SJCRH30 (cell line): ENCODE measurements at regions not wholly inside any gene's neighbourhood (a gene's known extent, or its start where the extent isn't known, plus 50 kb on each side); places are given as distances from the start of the nearest gene placed in this dataset.

Experiments used
- DNase-seq, 2 experiments: peaks; one replicate each; pipeline ENCODE4 v3.0.0-alpha.2; 2015 to 2020
- H3K27ac ChIP-seq: fragments of 250-450 bp; sonication (Bioruptor Pico); 2 replicates; pipeline ENCODE4 v1.5.1; 2020; ENCODE audit warnings: mild to moderate bottlenecking, moderate library complexity
- H3K27me3 ChIP-seq: fragments of 250-450 bp; sonication (Bioruptor Pico); 2 replicates; pipeline ENCODE4 v1.5.1; 2020; ENCODE audit warnings: mild to moderate bottlenecking, moderate library complexity
- H3K36me3 ChIP-seq: fragments of 250-450 bp; sonication (Bioruptor Pico); 2 replicates; pipeline ENCODE4 v1.5.1; 2020; ENCODE audit warnings: mild to moderate bottlenecking, moderate library complexity
- H3K4me1 ChIP-seq: fragments of 250-450 bp; sonication (Bioruptor Pico); 2 replicates; pipeline ENCODE4 v1.5.1; 2020; ENCODE audit warnings: mild to moderate bottlenecking, moderate library complexity
- H3K4me3 ChIP-seq: fragments of 250-450 bp; sonication (Bioruptor Pico); 2 replicates; pipeline ENCODE4 v1.5.1; 2020; ENCODE audit warnings: mild to moderate bottlenecking, moderate library complexity
- H3K9me3 ChIP-seq: fragments of 250-450 bp; sonication (Bioruptor Pico); replicated peaks from 2 replicates; pipeline ENCODE4 v1.5.1; 2020; ENCODE audit warnings: mild to moderate bottlenecking, moderate library complexity

GRCh38 chr5:35420200-35420599 is 189.9 kb upstream of the PRLR start:
- no peaks in the 10 kb centered on the region for H3K4me1 ChIP-seq
- H3K27me3 ChIP-seq = no peaks in the 10 kb centered on the region
- H3K9me3 ChIP-seq = no peaks in the 10 kb centered on the region
- H3K36me3 ChIP-seq = no peaks in the 10 kb centered on the region
- H3K27ac ChIP-seq = no peak overlapping the region
- no peak for DNase-seq
- H3K4me3 ChIP-seq = no peak overlapping the region

GRCh38 chr5:35417040-35417439 is 186.8 kb upstream of the PRLR start:
- no peaks in the 10 kb centered on the region for H3K9me3 ChIP-seq
- H3K27me3 ChIP-seq = no peaks in the 10 kb centered on the region
- no peak overlapping the region for H3K4me3 ChIP-seq
- no peaks in the 10 kb centered on the region for H3K36me3 ChIP-seq
- no peaks in the 10 kb centered on the region for H3K4me1 ChIP-seq
- DNase-seq = no peak
- H3K27ac ChIP-seq = no peak overlapping the region

- no peak for DNase-seq
- no peaks in the 10 kb centered on the region for H3K4me1 ChIP-seq
- no peaks in the 10 kb centered on the region for H3K36me3 ChIP-seq
- H3K9me3 ChIP-seq = no peaks in the 10 kb centered on the region
- H3K27me3 ChIP-seq = no peaks in the 10 kb centered on the region
- no peak overlapping the region for H3K27ac ChIP-seq
- no peak overlapping the region for H3K4me3 ChIP-seq
These were observed 186.1 kb upstream of the PRLR start for GRCh38 chr5:35416217-35416988.

- DNase-seq = no peak
- H3K36me3 ChIP-seq = no peaks in the 10 kb centered on the region
- no peaks in the 10 kb centered on the region for H3K4me1 ChIP-seq
- H3K27ac ChIP-seq = no peak overlapping the region
- no peaks in the 10 kb centered on the region for H3K9me3 ChIP-seq
- no peaks in the 10 kb centered on the region for H3K27me3 ChIP-seq
- no peak overlapping the region for H3K4me3 ChIP-seq
These were observed 185.0 kb upstream of the PRLR start for GRCh38 chr5:35415309-35415708.

- Histone ChIP-seq H3K4me1 (no peaks in the 10 kb centered on the region), H3K4me3 (no peak overlapping the region), H3K27ac (no peak overlapping the region), H3K27me3 (0 out of 2 replicates have a peak, but pooled peaks cover under 1% of the 10 kb centered on the region), H3K9me3 (no peaks in the 10 kb centered on the region), H3K36me3 (no peaks in the 10 kb centered on the region)
- no peak for DNase-seq
These were observed 179.1 kb upstream of the PRLR start for GRCh38 chr5:35409361-35409760.

- Histone ChIP-seq H3K9me3 (no peaks in the 10 kb centered on the region), H3K4me3 (no peak overlapping the region), H3K4me1 (no peaks in the 10 kb centered on the region), H3K27ac (no peak overlapping the region), H3K27me3 (0 out of 2 replicates have a peak, but pooled peaks cover 4% of the 10 kb centered on the region), H3K36me3 (no peaks in the 10 kb centered on the region)
- no peak for DNase-seq
These were observed 177.9 kb upstream of the PRLR start for GRCh38 chr5:35408146-35408545.

- H3K27ac ChIP-seq = no peak overlapping the region
- H3K9me3 ChIP-seq = no peaks in the 10 kb centered on the region
- no peaks in the 10 kb centered on the region for H3K4me1 ChIP-seq
- no peak overlapping the region for H3K4me3 ChIP-seq
- no peaks in the 10 kb centered on the region for H3K36me3 ChIP-seq
- DNase-seq = no peak
- H3K27me3 ChIP-seq = 0 out of 2 replicates have a peak, but pooled peaks cover 4% of the 10 kb centered on the region
These were observed 177.4 kb upstream of the PRLR start for GRCh38 chr5:35407697-35408096.

GRCh38 chr5:35405938-35406337 is 175.7 kb upstream of the PRLR start:
- Histone ChIP-seq H3K9me3 (peaks cover 4% of the 10 kb centered on the region; the same call in 1 of the 2 replicates), H3K27ac (no peak overlapping the region), H3K36me3 (no peaks in the 10 kb centered on the region), H3K4me3 (no peak overlapping the region), H3K4me1 (no peaks in the 10 kb centered on the region), H3K27me3 (0 out of 2 replicates have a peak, but pooled peaks cover 4% of the 10 kb centered on the region)
- DNase-seq = no peak

GRCh38 chr5:35404701-35405100 is 174.4 kb upstream of the PRLR start:
- Histone ChIP-seq H3K4me3 (no peak overlapping the region), H3K36me3 (no peaks in the 10 kb centered on the region), H3K27me3 (0 out of 2 replicates have a peak, but pooled peaks cover 4% of the 10 kb centered on the region), H3K27ac (no peak overlapping the region), H3K9me3 (peaks cover 4% of the 10 kb centered on the region; the same call in 1 of the 2 replicates), H3K4me1 (no peaks in the 10 kb centered on the region)
- DNase-seq = peak in 1 of 2 experiments; percentile 25

GRCh38 chr5:35393901-35394300 is 163.6 kb upstream of the PRLR start:
- Histone ChIP-seq H3K27me3 (no peaks in the 10 kb centered on the region), H3K4me3 (no peak overlapping the region), H3K36me3 (no peaks in the 10 kb centered on the region), H3K4me1 (no peaks in the 10 kb centered on the region), H3K27ac (no peak overlapping the region), H3K9me3 (no peaks in the 10 kb centered on the region)
- no peak for DNase-seq

GRCh38 chr5:35384658-35385057 is 154.4 kb upstream of the PRLR start:
- no peaks in the 10 kb centered on the region for H3K9me3 ChIP-seq
- H3K27ac ChIP-seq = no peak overlapping the region
- H3K36me3 ChIP-seq = no peaks in the 10 kb centered on the region
- H3K4me3 ChIP-seq = no peak overlapping the region
- DNase-seq = no peak
- no peaks in the 10 kb centered on the region for H3K27me3 ChIP-seq
- no peaks in the 10 kb centered on the region for H3K4me1 ChIP-seq

- H3K4me3 ChIP-seq = no peak overlapping the region
- DNase-seq = no peak
- no peaks in the 10 kb centered on the region for H3K4me1 ChIP-seq
- H3K27ac ChIP-seq = no peak overlapping the region
- H3K9me3 ChIP-seq = no peaks in the 10 kb centered on the region
- H3K36me3 ChIP-seq = no peaks in the 10 kb centered on the region
- H3K27me3 ChIP-seq = no peaks in the 10 kb centered on the region
These were observed 152.8 kb upstream of the PRLR start for GRCh38 chr5:35383041-35383440.

GRCh38 chr5:35377653-35378052 is 147.4 kb upstream of the PRLR start:
- H3K9me3 ChIP-seq = no peaks in the 10 kb centered on the region
- DNase-seq = no peak

GRCh38 chr5:35374584-35374983 is 144.3 kb upstream of the PRLR start:
- Histone ChIP-seq H3K36me3 (no peaks in the 10 kb centered on the region), H3K9me3 (no peaks in the 10 kb centered on the region)

More at GRCh38 chr5:35377653-35378052, 147.4 kb upstream of the PRLR start:
- H3K27me3 ChIP-seq = no peaks in the 10 kb centered on the region; the same call in 1 of the 2 replicates
- H3K27ac ChIP-seq = no peak overlapping the region
- no peaks in the 10 kb centered on the region for H3K4me1 ChIP-seq
- no peak overlapping the region for H3K4me3 ChIP-seq
- H3K36me3 ChIP-seq = no peaks in the 10 kb centered on the region

GRCh38 chr5:35373249-35373648 is 143.0 kb upstream of the PRLR start:
- Histone ChIP-seq H3K27ac (no peak overlapping the region), H3K4me3 (no peak overlapping the region), H3K27me3 (no peaks in the 10 kb centered on the region; the same call in 1 of the 2 replicates), H3K9me3 (no peaks in the 10 kb centered on the region), H3K36me3 (no peaks in the 10 kb centered on the region), H3K4me1 (no peaks in the 10 kb centered on the region)
- DNase-seq = no peak

More at GRCh38 chr5:35374584-35374983, 144.3 kb upstream of the PRLR start:
- Histone ChIP-seq H3K4me1 (no peaks in the 10 kb centered on the region), H3K4me3 (no peak overlapping the region), H3K27me3 (no peaks in the 10 kb centered on the region; the same call in 1 of the 2 replicates), H3K27ac (no peak overlapping the region)
- no peak for DNase-seq

GRCh38 chr5:35372482-35372881 is 142.2 kb upstream of the PRLR start:
- Histone ChIP-seq H3K27ac (no peak overlapping the region), H3K27me3 (no peaks in the 10 kb centered on the region; the same call in 1 of the 2 replicates)
- no peak for DNase-seq

More at GRCh38 chr5:35372482-35372881, 142.2 kb upstream of the PRLR start:
- Histone ChIP-seq H3K36me3 (no peaks in the 10 kb centered on the region), H3K4me3 (no peak overlapping the region), H3K9me3 (no peaks in the 10 kb centered on the region), H3K4me1 (no peaks in the 10 kb centered on the region)
